Esophagus muscularis mucosa (tissue), 3 donors: ENCODE measurements at regions not wholly inside any gene's neighbourhood (a gene's known extent, or its start where the extent isn't known, plus 50 kb on each side); places are given as distances from the start of the nearest gene placed in this dataset.

ENCODE experiments used
- CTCF ChIP-seq, 3 experiments: fragments of 200-600 bp in 2 of 3; fragments of 450-650 bp in 1 of 3; sonication (generic) in 2 of 3; IDR thresholded peaks; one replicate each; pipeline ENCODE4 v1.5.1; 2017 to 2019; ENCODE audit warnings: antibody characterized with exemption in 3 of 3, mild to moderate bottlenecking in 2 of 3, moderate library complexity in 1 of 3
- POLR2AphosphoS5 ChIP-seq, 2 donors: sonication (generic); formaldehyde crosslinking; IDR thresholded peaks; one replicate each; pipeline ENCODE4 v1.6.1; 2017; ENCODE audit warnings: antibody characterized with exemption in 2 of 2

- TF ChIP-seq POLR2AphosphoS5 (IDR thresholded peaks at IDR 0.05): no peak
- TF ChIP-seq CTCF (IDR thresholded peaks at IDR 0.05): no peak
Observed at GRCh38 chr4:157980158-157980557, 192.7 kb downstream of the GASK1B start.
